ENCODE measurements at regions not wholly inside any gene's neighbourhood (a gene's known extent, or its start where the extent isn't known, plus 50 kb on each side); places are given as distances from the start of the nearest gene placed in this dataset.

- DNase-seq (ENCODE audit: low spot score) = no peak
- H3K9me3 Mint-ChIP-seq = peaks cover 14% of the 10 kb centered on the region
- intact Hi-C loops (cut with micrococcal nuclease) = no loop called here
- no peaks in the 10 kb centered on the region for H3K4me1 Mint-ChIP-seq (ENCODE audit: low read depth)
- no peak overlapping the region for H3K27ac Mint-ChIP-seq
- H3K36me3 Mint-ChIP-seq (ENCODE audit: low read depth) = no peaks in the 10 kb centered on the region
- no peak overlapping the region for H3K4me3 Mint-ChIP-seq (ENCODE audit: low read depth)
- no peaks in the 10 kb centered on the region for H3K27me3 Mint-ChIP-seq (ENCODE audit: low read depth)
These were observed 622.3 kb upstream of the ACVR2A start for GRCh38 chr2:147222506-147222905.

GRCh38 chr2:147214914-147215313 lies 629.9 kb upstream of the ACVR2A start:
- Mint-ChIP-seq H3K4me1 (ENCODE audit: low read depth) (no peaks in the 10 kb centered on the region), H3K4me3 (ENCODE audit: low read depth) (no peak overlapping the region), H3K27ac (no peak overlapping the region), H3K36me3 (ENCODE audit: low read depth) (no peaks in the 10 kb centered on the region), H3K27me3 (ENCODE audit: low read depth) (no peaks in the 10 kb centered on the region), H3K9me3 (peaks cover 10% of the 10 kb centered on the region)
- intact Hi-C loops (cut with micrococcal nuclease) = no loop called here
- no peak for DNase-seq (ENCODE audit: low spot score)

- peaks cover 6% of the 10 kb centered on the region for H3K9me3 Mint-ChIP-seq
- intact Hi-C loops (cut with micrococcal nuclease) = no loop called here
- no peak overlapping the region for H3K4me3 Mint-ChIP-seq (ENCODE audit: low read depth)
- no peaks in the 10 kb centered on the region for H3K27me3 Mint-ChIP-seq (ENCODE audit: low read depth)
- DNase-seq (ENCODE audit: low spot score) = no peak
- H3K36me3 Mint-ChIP-seq (ENCODE audit: low read depth) = no peaks in the 10 kb centered on the region
- no peak overlapping the region for H3K27ac Mint-ChIP-seq
- H3K4me1 Mint-ChIP-seq (ENCODE audit: low read depth) = no peaks in the 10 kb centered on the region
These were observed 633.3 kb upstream of the ACVR2A start for GRCh38 chr2:147211484-147211883.

GRCh38 chr2:147204102-147204501 lies 640.7 kb upstream of the ACVR2A start:
- Mint-ChIP-seq H3K9me3 (peaks cover 13% of the 10 kb centered on the region), H3K4me1 (ENCODE audit: low read depth) (peaks cover 1% of the 10 kb centered on the region), H3K4me3 (ENCODE audit: low read depth) (no peak overlapping the region), H3K36me3 (ENCODE audit: low read depth) (no peaks in the 10 kb centered on the region), H3K27ac (no peak overlapping the region), H3K27me3 (ENCODE audit: low read depth) (no peaks in the 10 kb centered on the region)
- intact Hi-C loops (cut with micrococcal nuclease) = no loop called here
- DNase-seq (ENCODE audit: low spot score) = no peak

- intact Hi-C loops (cut with micrococcal nuclease) = no loop called here
- no peaks in the 10 kb centered on the region for H3K36me3 Mint-ChIP-seq (ENCODE audit: low read depth)
- H3K4me1 Mint-ChIP-seq (ENCODE audit: low read depth) = no peaks in the 10 kb centered on the region
- no peak overlapping the region for H3K27ac Mint-ChIP-seq
- no peaks in the 10 kb centered on the region for H3K9me3 Mint-ChIP-seq
- no peak overlapping the region for H3K4me3 Mint-ChIP-seq (ENCODE audit: low read depth)
- H3K27me3 Mint-ChIP-seq (ENCODE audit: low read depth) = peaks cover 2% of the 10 kb centered on the region
- DNase-seq (ENCODE audit: low spot score) = no peak
These were observed 646.1 kb upstream of the ACVR2A start for GRCh38 chr2:147198651-147199171.

GRCh38 chr2:147197754-147198483 lies 646.9 kb upstream of the ACVR2A start:
- H3K4me3 Mint-ChIP-seq (ENCODE audit: low read depth) = no peak overlapping the region

GRCh38 chr2:147182260-147182659 lies 662.6 kb upstream of the ACVR2A start:
- peak overlapping the region; percentile 60 for H3K27ac Mint-ChIP-seq
- H3K27me3 Mint-ChIP-seq (ENCODE audit: low read depth) = no peaks in the 10 kb centered on the region
- peaks cover 18% of the 10 kb centered on the region for H3K9me3 Mint-ChIP-seq
- no peak overlapping the region for H3K4me3 Mint-ChIP-seq (ENCODE audit: low read depth)
- no peaks in the 10 kb centered on the region for H3K36me3 Mint-ChIP-seq (ENCODE audit: low read depth)
- intact Hi-C loops (cut with micrococcal nuclease) = loop anchor here (2.0 kb wide), 1 partner anchor 113 kb away; no protein-coding TSS in a partner anchor
- H3K4me1 Mint-ChIP-seq (ENCODE audit: low read depth) = peaks cover 17% of the 10 kb centered on the region
- peak; percentile 23 for DNase-seq (ENCODE audit: low spot score)

More at GRCh38 chr2:147197754-147198483, 646.9 kb upstream of the ACVR2A start:
- Mint-ChIP-seq H3K4me1 (ENCODE audit: low read depth) (no peaks in the 10 kb centered on the region), H3K36me3 (ENCODE audit: low read depth) (no peaks in the 10 kb centered on the region), H3K9me3 (no peaks in the 10 kb centered on the region), H3K27ac (no peak overlapping the region), H3K27me3 (ENCODE audit: low read depth) (peaks cover 2% of the 10 kb centered on the region)
- no peak for DNase-seq (ENCODE audit: low spot score)
- intact Hi-C loops (cut with micrococcal nuclease) = no loop called here

- H3K27ac Mint-ChIP-seq = no peak overlapping the region
- H3K4me1 Mint-ChIP-seq (ENCODE audit: low read depth) = peaks cover 18% of the 10 kb centered on the region
- no peaks in the 10 kb centered on the region for H3K36me3 Mint-ChIP-seq (ENCODE audit: low read depth)
- no peak overlapping the region for H3K4me3 Mint-ChIP-seq (ENCODE audit: low read depth)
- no peaks in the 10 kb centered on the region for H3K27me3 Mint-ChIP-seq (ENCODE audit: low read depth)
- DNase-seq (ENCODE audit: low spot score) = no peak
- H3K9me3 Mint-ChIP-seq = peaks cover 18% of the 10 kb centered on the region
- intact Hi-C loops (cut with micrococcal nuclease) = loop anchor here (2.0 kb wide), 1 partner anchor 113 kb away; no protein-coding TSS in a partner anchor
These were observed 663.3 kb upstream of the ACVR2A start for GRCh38 chr2:147181351-147182029.

GRCh38 chr2:147177071-147177857 lies 667.6 kb upstream of the ACVR2A start:
- intact Hi-C loops (cut with micrococcal nuclease) = no loop called here
- DNase-seq (ENCODE audit: low spot score) = no peak
- Mint-ChIP-seq H3K27ac (no peak overlapping the region), H3K9me3 (peaks cover 10% of the 10 kb centered on the region), H3K4me3 (ENCODE audit: low read depth) (no peak overlapping the region), H3K27me3 (ENCODE audit: low read depth) (peaks cover 5% of the 10 kb centered on the region), H3K4me1 (ENCODE audit: low read depth) (peaks cover 17% of the 10 kb centered on the region), H3K36me3 (ENCODE audit: low read depth) (no peaks in the 10 kb centered on the region)

- peaks cover 5% of the 10 kb centered on the region for H3K27me3 Mint-ChIP-seq (ENCODE audit: low read depth)
- no peak for DNase-seq (ENCODE audit: low spot score)
- peaks cover 6% of the 10 kb centered on the region for H3K4me1 Mint-ChIP-seq (ENCODE audit: low read depth)
- no peak overlapping the region for H3K4me3 Mint-ChIP-seq (ENCODE audit: low read depth)
- no peaks in the 10 kb centered on the region for H3K36me3 Mint-ChIP-seq (ENCODE audit: low read depth)
- H3K27ac Mint-ChIP-seq = no peak overlapping the region
- intact Hi-C loops (cut with micrococcal nuclease) = no loop called here
- H3K9me3 Mint-ChIP-seq = no peaks in the 10 kb centered on the region
These were observed 670.0 kb upstream of the ACVR2A start for GRCh38 chr2:147174824-147175254.

GRCh38 chr2:147173798-147174197 lies 671.0 kb upstream of the ACVR2A start:
- intact Hi-C loops (cut with micrococcal nuclease) = no loop called here
- peaks cover 5% of the 10 kb centered on the region for H3K27me3 Mint-ChIP-seq (ENCODE audit: low read depth)
- no peak for DNase-seq (ENCODE audit: low spot score)
- H3K27ac Mint-ChIP-seq = no peak overlapping the region
- H3K4me3 Mint-ChIP-seq (ENCODE audit: low read depth) = no peak overlapping the region
- peaks cover 6% of the 10 kb centered on the region for H3K4me1 Mint-ChIP-seq (ENCODE audit: low read depth)
- H3K9me3 Mint-ChIP-seq = no peaks in the 10 kb centered on the region
- no peaks in the 10 kb centered on the region for H3K36me3 Mint-ChIP-seq (ENCODE audit: low read depth)

- Mint-ChIP-seq H3K4me1 (ENCODE audit: low read depth) (peaks cover 6% of the 10 kb centered on the region), H3K4me3 (ENCODE audit: low read depth) (no peak overlapping the region), H3K27me3 (ENCODE audit: low read depth) (peaks cover 5% of the 10 kb centered on the region), H3K9me3 (no peaks in the 10 kb centered on the region), H3K36me3 (ENCODE audit: low read depth) (no peaks in the 10 kb centered on the region), H3K27ac (no peak overlapping the region)
- intact Hi-C loops (cut with micrococcal nuclease) = no loop called here
- DNase-seq (ENCODE audit: low spot score) = no peak
These were observed 671.6 kb upstream of the ACVR2A start for GRCh38 chr2:147173189-147173581.
